IPS-18c (cell line): ENCODE measurements at regions not wholly inside any gene's neighbourhood (a gene's known extent, or its start where the extent isn't known, plus 50 kb on each side); places are given as distances from the start of the nearest gene placed in this dataset.
"Not testable (repeated sequence)": the region's sequence is repeated elsewhere in the genome, so short reads cannot be mapped to it uniquely, and the experiment has no call there.

Experiments used
- H3K4me3 ChIP-seq: 2 replicates; pipeline ENCODE4 v1.7.0; 2013; ENCODE audit warnings: low read depth, mild to moderate bottlenecking, low read length, moderate library complexity; ENCODE audit not compliant: insufficient read depth
- H3K9me3 ChIP-seq: one replicate; pipeline ENCODE4 v1.6.1; 2013; ENCODE audit warnings: mild to moderate bottlenecking, low read length, moderate library complexity; ENCODE audit not compliant: control insufficient read depth, insufficient read depth

DNA sequence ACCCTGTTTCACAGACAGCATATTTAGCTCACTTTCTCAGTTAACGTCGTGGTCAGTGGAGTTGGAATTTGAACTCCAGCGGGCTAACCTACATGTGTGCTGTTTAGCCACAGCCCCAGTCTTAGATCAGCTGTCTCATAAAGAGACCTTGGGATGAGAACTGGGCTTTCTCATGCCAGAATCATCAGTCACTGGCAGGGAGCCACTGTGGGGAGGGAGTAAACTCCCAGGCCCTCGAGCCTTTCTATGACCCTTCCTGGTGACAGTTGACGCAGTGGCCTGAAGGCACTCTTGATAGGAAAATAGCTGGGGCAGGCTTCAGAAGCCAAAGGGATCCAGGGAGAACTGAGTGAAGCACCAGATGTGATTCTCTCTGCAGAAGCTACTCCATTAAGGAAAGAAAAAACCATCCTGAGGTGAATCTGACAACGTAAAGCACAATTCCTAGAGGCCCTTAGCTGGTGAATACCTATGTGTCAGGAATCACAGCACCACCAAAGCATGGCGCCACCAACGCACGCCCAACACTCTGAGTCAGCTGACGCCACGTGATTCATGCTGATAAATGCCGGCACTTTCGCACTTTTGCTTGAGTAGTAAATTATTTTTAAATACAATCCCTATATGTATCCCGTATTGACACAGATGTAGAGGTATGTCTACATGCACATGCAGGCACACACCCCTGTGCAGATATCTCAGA is 279.6 kb upstream of the TMEM132C start:
- H3K9me3 ChIP-seq = no peaks in the 10 kb centered on the region
- no peak overlapping the region for H3K4me3 ChIP-seq

DNA sequence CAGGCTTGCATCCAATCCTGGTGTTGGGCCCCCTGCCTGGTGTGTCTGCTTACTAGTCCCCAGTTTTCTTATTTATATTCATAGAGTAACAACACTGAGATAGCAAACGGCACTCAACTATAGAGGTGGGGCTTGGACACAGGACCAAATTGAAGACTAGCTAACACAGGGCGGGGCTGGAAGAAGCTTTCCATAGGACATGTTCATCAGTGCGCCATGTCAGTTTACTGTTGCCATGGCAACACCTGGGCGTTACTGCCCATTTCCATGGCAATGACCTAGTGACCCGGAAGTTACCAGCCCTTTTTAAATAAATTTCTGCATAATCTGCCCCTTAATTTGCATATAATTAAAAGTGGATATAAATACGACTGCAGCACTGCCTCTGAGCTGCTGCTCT is 275.5 kb upstream of the TMEM132C start:
- Histone ChIP-seq H3K4me3 (no peak overlapping the region), H3K9me3 (no peaks in the 10 kb centered on the region)

DNA sequence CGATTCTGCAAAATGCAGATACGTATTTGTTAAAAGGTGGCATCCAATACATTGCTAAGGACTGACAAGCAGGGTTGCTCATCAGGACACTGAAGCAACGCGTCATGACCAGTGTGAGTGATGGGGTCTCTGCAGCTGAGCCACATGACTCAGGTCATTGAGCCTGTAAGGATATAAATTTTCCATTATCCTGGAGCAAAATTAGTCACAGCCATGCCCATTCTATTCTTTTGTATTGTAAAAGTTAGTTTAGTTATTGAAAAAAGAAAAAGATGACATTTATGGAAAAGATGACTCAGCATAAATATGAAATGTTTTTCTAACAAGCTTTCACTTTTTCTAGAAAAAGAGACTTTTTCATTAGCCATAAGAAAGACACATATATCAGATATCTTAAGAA is 268.0 kb upstream of the TMEM132C start:
- no peaks in the 10 kb centered on the region for H3K9me3 ChIP-seq
- H3K4me3 ChIP-seq = no peak overlapping the region

DNA sequence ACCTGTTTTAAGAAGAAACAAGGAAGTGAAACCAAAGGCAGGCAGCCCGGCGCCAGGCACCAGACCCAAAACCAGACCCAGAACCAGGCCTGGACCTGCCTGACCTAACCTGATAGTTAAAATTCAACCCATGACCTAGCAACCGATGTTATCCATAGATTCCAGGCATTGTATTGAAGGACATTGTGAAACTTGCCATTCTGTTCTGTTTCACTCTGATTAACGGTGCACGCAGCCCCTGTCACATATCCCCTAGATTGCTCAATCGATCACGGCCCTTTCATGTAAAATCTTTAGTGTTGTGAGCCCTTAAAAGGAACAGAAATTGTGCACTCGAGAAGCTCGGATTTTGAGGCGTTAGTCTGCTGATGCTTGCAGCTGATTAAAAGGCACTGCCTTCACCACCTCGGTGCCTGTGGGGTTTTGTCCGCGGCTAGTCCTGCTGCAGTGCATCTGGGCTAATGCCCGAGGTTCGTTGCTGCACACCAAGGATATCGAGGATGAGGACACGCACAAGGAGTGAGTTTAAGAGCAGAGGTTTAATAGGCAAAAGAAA is 262.5 kb upstream of the TMEM132C start:
- no peaks in the 10 kb centered on the region for H3K9me3 ChIP-seq
- no peak overlapping the region for H3K4me3 ChIP-seq

DNA sequence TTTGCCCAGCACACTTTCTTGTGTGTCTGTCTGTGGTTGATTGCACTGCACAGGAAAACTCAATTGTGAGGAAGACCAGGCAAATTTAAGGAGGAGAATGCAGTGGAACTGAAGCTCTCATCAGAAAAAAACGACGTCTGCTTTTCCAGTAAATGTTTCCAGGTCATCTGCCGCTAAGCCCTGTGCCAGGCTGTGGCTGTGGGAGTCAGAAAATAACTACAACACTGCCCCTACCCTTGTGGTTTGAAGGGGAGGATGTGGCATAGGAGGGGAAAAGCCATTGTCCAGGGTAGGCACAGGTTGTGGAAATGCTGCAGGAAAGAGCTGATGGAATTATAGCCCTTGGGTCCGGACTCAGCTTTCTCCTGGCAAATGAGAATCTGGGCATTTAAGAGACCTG is 259.7 kb upstream of the TMEM132C start:
- H3K9me3 ChIP-seq = no peaks in the 10 kb centered on the region
- H3K4me3 ChIP-seq = no peak overlapping the region

DNA sequence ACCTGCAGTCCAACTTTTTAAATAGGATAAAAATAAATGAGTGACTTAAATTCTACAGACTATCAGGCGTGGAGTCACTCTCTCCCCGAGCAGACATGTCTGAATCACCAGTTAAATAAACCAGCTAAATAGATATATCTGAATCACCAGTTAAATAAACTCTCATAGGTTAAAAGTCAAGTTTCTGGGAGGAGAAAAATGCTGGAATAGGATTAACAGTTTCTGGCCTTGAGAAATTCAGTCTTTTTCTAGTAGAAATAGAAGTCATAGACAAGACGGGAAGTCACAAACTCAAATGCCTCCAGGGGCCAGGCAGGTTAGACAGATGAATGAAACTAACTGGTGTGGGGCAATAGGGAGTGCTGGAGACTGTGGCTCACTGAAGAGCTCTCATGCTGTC is 258.6 kb upstream of the TMEM132C start:
- H3K4me3 ChIP-seq = no peak overlapping the region
- no peaks in the 10 kb centered on the region for H3K9me3 ChIP-seq

DNA sequence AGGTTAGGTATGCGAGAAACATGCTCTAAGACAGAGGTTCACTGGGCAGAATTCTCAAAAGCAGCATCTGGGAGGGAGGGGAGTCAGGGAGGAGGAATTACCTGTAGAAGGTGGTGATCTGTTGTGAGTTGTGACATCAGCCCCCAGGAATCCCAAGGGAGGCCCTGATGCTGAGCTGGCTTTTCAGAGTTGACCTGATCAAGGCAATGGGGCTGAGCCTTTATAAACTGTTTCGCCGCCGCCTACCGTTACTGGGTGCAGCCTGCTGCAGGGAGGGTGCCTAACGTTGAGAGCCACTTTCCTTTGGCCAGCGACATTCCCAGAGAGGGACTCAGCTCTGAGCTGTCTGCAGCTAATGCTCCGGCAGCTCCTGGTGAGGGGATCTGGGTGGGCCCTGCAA is 257.9 kb upstream of the TMEM132C start:
- H3K9me3 ChIP-seq = no peaks in the 10 kb centered on the region
- H3K4me3 ChIP-seq = no peak overlapping the region

DNA sequence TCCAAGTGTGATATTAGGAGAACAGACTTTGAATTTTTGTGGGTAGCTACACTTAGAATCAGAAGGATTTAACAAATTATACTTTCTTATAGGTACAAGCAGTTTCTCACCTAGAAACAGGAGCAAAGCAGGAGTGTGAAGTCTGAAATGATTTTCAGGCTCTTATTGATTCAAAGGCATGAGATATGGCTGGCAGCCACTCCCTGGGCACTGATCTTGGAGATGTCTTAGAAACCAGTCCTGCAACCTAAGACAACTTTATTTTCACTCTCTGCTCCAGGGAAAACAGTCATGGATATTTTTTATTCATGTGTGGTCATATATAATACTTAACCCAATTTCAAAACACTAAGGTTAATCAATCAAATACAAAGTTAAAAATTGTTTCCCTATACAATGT is 254.9 kb upstream of the TMEM132C start:
- Histone ChIP-seq H3K9me3 (no peaks in the 10 kb centered on the region), H3K4me3 (no peak overlapping the region)

DNA sequence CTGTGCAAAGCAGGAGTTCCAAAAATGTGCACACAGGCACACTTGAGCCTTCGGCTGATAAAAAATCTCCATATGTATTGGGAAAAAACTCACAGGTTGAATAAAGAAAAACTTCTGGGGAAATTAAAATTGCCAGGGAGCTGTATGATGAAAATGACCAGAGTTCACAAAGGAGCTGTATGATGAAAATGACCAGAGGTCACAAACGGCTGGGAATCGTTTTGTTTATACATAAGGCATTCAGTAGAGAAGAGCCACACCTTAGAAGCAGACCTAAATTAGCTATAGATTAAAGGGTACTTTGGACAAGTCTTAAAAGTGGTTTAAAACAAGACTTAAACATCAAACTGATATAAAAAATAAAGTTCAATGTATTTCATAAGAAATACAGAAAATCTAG is 251.7 kb upstream of the TMEM132C start:
- Histone ChIP-seq H3K4me3 (no peak overlapping the region), H3K9me3 (no peaks in the 10 kb centered on the region)

DNA sequence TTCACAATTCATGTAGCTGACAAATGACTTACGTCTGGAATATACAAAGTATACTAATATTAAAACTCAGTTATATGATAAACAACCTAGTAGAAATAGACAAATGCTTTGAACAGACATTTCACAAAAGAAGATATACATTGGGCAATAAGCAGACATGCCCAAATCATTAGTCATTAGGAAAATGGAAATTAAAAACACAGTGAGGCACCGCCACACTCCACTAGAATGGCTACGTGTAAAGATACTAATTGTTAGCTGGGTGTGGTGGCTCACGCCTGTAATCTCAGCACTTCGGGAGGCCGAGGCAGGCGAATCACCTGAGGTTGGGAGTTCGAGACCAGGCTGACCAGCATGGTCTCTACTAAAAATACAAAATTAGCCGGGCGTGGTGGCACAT is 248.9 kb upstream of the TMEM132C start:
- H3K9me3 ChIP-seq = no peaks in the 10 kb centered on the region
- no peak overlapping the region for H3K4me3 ChIP-seq

DNA sequence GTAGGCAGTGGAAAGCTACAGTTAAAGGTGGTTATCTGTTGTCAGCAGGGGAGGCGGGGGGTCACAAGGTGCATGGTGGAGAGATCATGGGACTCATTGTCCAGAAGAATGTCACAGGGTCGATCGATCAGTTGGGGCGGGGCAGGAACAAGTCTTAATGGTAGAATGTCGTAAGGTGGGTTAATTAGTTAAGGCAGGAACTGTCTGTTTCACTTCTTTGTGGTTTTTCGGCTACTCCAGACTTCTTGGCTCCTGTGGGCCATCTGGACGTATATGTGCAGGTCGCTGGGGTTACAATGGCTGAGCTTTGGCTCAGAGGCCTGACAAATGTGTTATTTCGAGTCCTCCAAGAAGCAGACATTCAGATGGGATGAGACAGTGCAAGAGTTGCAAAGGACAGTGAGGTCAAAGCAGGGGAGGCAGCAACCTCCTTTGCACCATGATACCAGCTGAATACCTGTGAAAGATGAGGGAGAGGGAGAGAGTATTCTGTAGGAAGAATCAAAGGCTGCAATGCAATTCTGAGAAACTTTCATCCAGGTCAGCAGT is 246.9 kb upstream of the TMEM132C start:
- Histone ChIP-seq H3K9me3 (no peaks in the 10 kb centered on the region), H3K4me3 (no peak overlapping the region)

DNA sequence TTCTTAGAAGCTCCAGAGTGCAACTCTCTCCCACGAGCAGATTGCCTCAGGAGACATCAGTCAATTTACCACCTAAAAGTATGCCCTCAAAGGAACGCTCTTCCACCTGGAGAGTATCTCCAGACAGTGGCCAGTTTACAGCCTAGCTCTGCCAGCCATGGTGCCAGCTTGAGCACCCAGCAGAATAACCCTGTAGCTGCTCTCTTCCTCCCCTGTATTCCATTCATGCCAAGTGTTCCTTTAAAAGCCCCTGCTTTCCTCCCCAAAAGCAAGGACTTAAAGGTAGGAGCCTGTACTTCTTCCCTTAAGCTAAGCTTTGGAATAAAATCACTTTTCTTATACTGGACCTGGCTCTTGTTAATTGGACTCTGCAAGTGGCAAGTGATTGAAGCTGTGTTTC is 245.4 kb upstream of the TMEM132C start:
- Histone ChIP-seq H3K9me3 (no peaks in the 10 kb centered on the region), H3K4me3 (no peak overlapping the region)

DNA sequence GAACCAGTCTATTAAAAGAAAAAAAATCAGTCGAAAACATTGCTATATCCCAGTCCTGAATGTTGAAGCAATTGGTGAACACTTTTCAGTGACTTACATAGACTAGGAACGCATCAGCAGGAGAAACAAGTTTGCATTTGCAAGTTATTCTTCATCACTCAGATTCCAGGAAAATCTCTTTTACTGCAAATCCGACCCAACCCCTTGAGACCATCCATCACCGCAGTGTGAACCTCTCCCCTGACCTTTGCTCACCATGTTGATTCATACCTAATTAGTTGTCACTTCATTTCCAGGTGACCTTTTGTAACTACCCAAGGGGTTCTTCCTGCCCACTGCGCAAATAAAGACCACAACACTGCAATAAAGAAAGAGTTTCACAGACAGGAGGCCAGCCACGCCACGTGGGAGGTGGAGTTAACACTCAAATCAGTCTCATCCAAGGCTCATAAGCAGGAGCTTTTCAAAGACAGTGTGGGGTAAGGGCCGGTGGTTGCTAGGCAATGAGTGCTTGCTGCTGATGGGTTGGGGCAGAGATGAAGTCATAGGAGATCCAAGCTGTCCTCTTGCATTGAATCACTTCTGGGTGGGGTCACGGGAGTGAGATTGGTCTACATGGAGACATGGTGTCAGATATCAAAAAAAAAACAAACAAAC is 241.3 kb upstream of the TMEM132C start:
- Histone ChIP-seq H3K4me3 (no peak overlapping the region), H3K9me3 (no peaks in the 10 kb centered on the region)

DNA sequence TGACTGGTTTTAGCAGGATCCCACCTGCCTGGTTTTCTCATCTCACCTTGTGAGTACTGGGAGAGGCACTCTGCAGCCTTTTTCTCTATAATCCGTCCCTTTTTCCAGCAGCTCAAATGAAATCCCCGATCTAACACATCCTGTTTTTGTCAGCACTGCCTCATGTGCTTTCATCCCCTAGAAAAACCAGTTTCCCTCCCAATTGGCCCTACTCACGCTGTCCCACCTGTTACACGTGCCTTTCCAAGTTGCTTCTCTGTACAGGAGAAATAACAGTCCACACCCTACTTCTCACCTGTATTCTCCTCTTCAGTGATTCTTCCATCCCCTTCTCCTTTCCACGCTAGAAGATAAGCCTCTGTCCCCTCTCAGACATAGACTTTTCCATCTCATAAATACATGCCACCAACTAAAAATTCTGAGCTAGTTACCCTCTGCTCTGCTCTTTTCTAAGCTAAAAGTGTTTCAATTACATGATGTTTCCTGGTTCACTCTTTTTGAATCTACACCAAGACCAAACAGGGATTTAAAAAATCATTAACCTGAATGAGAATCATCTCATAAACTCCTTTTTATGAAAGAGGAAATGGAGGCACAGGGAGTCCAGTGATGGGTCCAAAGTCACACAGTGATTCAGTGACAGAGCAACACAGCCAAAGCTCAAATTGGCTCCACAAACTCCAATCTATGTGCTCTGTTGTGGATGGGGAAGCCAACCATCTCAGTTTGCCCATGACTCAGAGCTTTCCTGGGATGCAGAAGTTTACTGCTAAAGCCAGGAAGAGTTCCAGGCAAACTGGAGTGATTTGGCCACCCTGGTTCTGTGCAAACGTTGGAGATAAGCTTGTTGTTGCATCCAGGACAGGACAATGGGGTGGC is 240.0 kb upstream of the TMEM132C start:
- Histone ChIP-seq H3K4me3 (no peak overlapping the region), H3K9me3 (no peaks in the 10 kb centered on the region)

DNA sequence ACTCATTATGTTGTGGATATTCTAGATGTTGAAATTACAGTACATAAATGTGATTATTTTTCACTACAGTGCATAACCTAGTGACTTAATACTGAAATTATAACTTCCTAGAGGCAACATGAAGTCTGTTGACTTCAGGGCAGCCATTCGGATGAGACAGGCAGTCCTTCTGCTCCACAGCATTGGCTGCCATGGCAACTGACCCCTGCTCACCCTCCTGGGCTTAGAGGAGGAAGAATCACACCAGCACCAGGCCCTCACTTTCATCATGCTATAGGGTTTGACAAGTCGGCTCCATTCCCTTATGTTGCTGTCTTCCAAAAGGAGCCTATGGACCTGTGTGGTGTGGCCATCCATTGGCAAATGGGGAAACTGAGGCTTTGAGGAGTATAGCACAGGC is 233.5 kb upstream of the TMEM132C start:
- Histone ChIP-seq H3K4me3 (no peak overlapping the region), H3K9me3 (no peaks in the 10 kb centered on the region)

DNA sequence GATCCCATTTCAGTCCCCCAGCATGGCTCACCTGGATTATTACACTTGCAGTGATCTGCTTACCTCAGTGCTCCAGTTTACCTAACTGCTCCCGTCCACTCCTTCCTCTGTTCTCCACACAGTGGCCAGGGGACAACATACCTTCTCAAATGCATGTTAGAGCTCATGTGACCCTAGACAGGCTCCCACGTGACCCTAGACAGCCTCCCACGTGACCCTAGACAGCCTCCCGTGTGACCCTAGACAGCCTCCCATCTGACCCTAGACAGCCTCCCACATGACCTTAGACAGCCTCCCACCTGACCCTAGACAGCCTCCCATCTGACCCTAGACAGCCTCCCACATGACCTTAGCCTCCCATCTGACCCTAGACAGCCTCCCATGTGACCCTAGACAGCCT is 226.0 kb upstream of the TMEM132C start:
- Histone ChIP-seq H3K9me3 (no peaks in the 10 kb centered on the region), H3K4me3 (no peak overlapping the region)

DNA sequence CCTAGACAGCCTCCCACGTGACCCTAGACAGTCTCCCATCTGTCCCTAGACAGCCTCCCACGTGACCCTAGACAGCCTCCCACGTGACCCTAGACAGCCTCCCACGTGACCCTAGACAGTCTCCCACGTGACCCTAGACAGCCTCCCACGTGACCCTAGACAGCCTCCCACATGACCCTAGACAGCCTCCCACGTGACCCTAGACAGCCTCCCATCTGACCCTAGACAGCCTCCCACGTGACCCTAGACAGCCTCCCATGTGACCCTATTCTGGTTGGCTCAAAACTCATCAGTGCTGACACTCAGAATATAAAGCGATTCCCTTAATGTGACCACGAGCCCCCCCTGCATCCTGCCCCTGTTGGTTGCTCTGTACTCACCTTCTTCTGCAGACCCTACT is 224.7 kb upstream of the TMEM132C start:
- not testable (repeated sequence) for H3K9me3 ChIP-seq, H3K4me3 ChIP-seq

DNA sequence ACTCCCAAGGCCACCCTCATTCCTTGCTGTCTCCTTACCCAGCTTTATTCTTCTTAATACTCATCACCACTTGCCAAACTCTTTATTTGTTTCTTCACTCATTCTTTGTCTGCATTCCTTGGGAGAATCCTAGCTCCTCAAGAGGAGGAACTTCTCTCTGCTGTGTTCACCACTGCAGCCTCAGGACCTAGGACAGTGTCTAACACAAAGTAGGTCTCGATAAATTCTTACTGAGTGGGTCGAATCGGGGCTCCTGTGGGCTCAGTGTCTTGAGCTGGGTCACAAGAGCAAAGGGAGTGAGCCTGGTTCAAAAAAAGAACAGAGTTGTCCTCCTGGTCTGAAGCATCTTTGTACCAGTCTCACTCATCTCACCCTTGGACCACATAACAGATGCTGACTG is 224.1 kb upstream of the TMEM132C start:
- no peaks in the 10 kb centered on the region for H3K9me3 ChIP-seq
- no peak overlapping the region for H3K4me3 ChIP-seq
